ENCODE measurements at regions not wholly inside any gene's neighbourhood (a gene's known extent, or its start where the extent isn't known, plus 50 kb on each side); places are given as distances from the start of the nearest gene placed in this dataset.
"Not testable (repeated sequence)": the region's sequence is repeated elsewhere in the genome, so short reads cannot be mapped to it uniquely, and the experiment has no call there.

- DNase-seq: no peak
These were observed 446.1 kb upstream of the PROX1 start for GRCh38 chr1:213541641-213542040.

GRCh38 chr1:213545181-213545580 is 442.6 kb upstream of the PROX1 start:
- not testable (repeated sequence) for DNase-seq

- DNase-seq: no peak
These were observed 437.8 kb upstream of the PROX1 start for GRCh38 chr1:213549982-213550381.

GRCh38 chr1:213550804-213551203 is 437.0 kb upstream of the PROX1 start:
- no peak for DNase-seq

GRCh38 chr1:213552045-213552444 is 435.7 kb upstream of the PROX1 start:
- no peak for DNase-seq

GRCh38 chr1:213560226-213560625 is 427.5 kb upstream of the PROX1 start:
- no peak for DNase-seq

GRCh38 chr1:213561870-213562269 is 425.9 kb upstream of the PROX1 start:
- no peak for DNase-seq

GRCh38 chr1:213564215-213564659 is 423.5 kb upstream of the PROX1 start:
- no peak for DNase-seq

GRCh38 chr1:213568929-213569815 is 418.6 kb upstream of the PROX1 start:
- DNase-seq: no peak

GRCh38 chr1:213569816-213570150 is 418.0 kb upstream of the PROX1 start:
- DNase-seq: no peak

GRCh38 chr1:213570487-213570886 is 417.3 kb upstream of the PROX1 start:
- no peak for DNase-seq

GRCh38 chr1:213571419-213571818 is 416.4 kb upstream of the PROX1 start:
- DNase-seq: no peak

GRCh38 chr1:213571843-213572242 is 415.9 kb upstream of the PROX1 start:
- no peak for DNase-seq

- no peak for DNase-seq
These were observed 414.7 kb upstream of the PROX1 start for GRCh38 chr1:213572912-213573647.

GRCh38 chr1:213573648-213574009 is 414.1 kb upstream of the PROX1 start:
- DNase-seq: no peak

GRCh38 chr1:213582976-213583567 is 404.7 kb upstream of the PROX1 start:
- DNase-seq: no peak

GRCh38 chr1:213584272-213584671 is 403.5 kb upstream of the PROX1 start:
- no peak for DNase-seq

- DNase-seq: no peak
These were observed 402.4 kb upstream of the PROX1 start for GRCh38 chr1:213585402-213585801.

GRCh38 chr1:213585959-213586586 is 401.7 kb upstream of the PROX1 start:
- no peak for DNase-seq

GRCh38 chr1:213586587-213586972 is 401.2 kb upstream of the PROX1 start:
- DNase-seq: no peak

GRCh38 chr1:213596729-213597128 is 391.0 kb upstream of the PROX1 start:
- no peak for DNase-seq

- no peak for DNase-seq
These were observed 389.5 kb upstream of the PROX1 start for GRCh38 chr1:213598263-213598662.

GRCh38 chr1:213600879-213601278 is 386.9 kb upstream of the PROX1 start:
- DNase-seq: no peak

Data from activated naive CD4-positive, alpha-beta T cell treated with Interleukin-2 at 50 U/mL for 16 hours (primary cell).